Thyroid gland (tissue), 4 donors: ENCODE measurements at regions not wholly inside any gene's neighbourhood (a gene's known extent, or its start where the extent isn't known, plus 50 kb on each side); places are given as distances from the start of the nearest gene placed in this dataset.
"Not testable (repeated sequence)": the region's sequence is repeated elsewhere in the genome, so short reads cannot be mapped to it uniquely, and the experiment has no call there.

Experiments used
- DNase-seq, 2 donors: peaks; one replicate each; pipeline ENCODE4 v3.0.0-alpha.2; 2019
- H3K27ac ChIP-seq, 3 donors: fragments of 200-600 bp; sonication (generic); 1 replicate in 2 of 3; 2 replicates in 1 of 3; pipeline ENCODE4 v1.5.1; 2016 to 2019; ENCODE audit warnings: mild to moderate bottlenecking in 1 of 3, moderate library complexity in 1 of 3
- H3K27me3 ChIP-seq: fragments of 200-600 bp; sonication (generic); one replicate; pipeline ENCODE4 v1.5.1; 2019
- H3K36me3 ChIP-seq, 2 donors: fragments of 200-600 bp; sonication (generic); one replicate each; pipeline ENCODE4 v1.5.1; 2016 to 2019
- H3K4me1 ChIP-seq, 2 donors: fragments of 200-600 bp; sonication (generic); one replicate each; pipeline ENCODE4 v1.5.1; 2017 to 2019
- H3K4me3 ChIP-seq, 3 donors: fragments of 200-600 bp; sonication (generic); replicated peaks in 1 of 3; 1 replicate in 2 of 3; 2 replicates in 1 of 3; pipeline ENCODE4 v1.5.1; 2016; ENCODE audit warnings: mild to moderate bottlenecking in 1 of 3
- H3K9me3 ChIP-seq: fragments of 200-600 bp; sonication (generic); one replicate; pipeline ENCODE4 v1.5.1; 2017
- POLR2A ChIP-seq, 2 donors: fragments of 450-650 bp; IDR thresholded peaks; one replicate each; pipeline ENCODE4 v1.6.1; 2017; ENCODE audit warnings: antibody characterized with exemption in 2 of 2, mild to moderate bottlenecking in 2 of 2, moderate library complexity in 1 of 2
- WGBS, 2 donors: methylation state at CpG; one replicate each; pipeline ENCODE4 v1.1.5; 2017; 5-methylcytosine and 5-hydroxymethylcytosine counted together
- intact Hi-C: fragments of 100-400 bp; cut with DNase I; formaldehyde crosslinking; loops from one replicate; pipeline ENCODE4 v1.15.1; 2023
- TF ChIP-seq, protein P1 (sequence below), 6 experiments: fragments of 200-600 bp in 3 of 6; fragments of 450-650 bp in 3 of 6; sonication (generic) in 3 of 6; IDR thresholded peaks; one replicate each; pipeline ENCODE4 v1.5.1; 2016 to 2019; ENCODE audit warnings: antibody characterized with exemption in 6 of 6, mild to moderate bottlenecking in 2 of 6, inconsistent platforms in 1 of 6, moderate library complexity in 1 of 6

DNA sequence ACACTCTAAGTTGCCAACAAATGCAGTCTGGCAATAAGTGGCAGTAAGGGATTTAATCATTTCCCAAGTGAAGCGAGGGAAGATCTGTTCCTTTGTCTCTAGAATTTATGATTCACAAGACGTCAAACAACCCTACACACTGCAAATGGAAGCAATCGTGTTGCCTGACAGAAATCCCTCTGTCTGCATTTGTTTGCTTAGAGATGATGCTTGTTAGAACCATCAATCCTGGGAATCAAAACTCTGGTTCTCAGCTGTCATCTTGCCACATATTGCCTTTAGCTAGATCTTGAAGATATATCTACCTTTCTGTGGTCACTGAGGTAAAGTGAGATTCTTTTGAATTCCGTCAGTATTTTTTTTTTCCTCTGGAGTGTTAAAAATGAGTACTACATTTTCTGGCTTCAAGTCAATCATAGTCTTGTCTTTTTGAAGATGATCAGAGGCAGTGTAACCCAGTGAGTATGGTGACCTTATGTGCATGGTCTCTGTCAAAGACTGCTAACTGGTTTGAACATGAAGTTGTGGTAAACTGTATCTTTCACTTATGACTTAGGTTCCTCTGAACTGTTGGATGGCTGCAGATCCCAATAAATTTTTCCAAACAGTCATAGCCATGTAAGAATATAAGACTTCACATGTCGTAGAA, 106.4 kb upstream of the STARD4 start:
- WGBS, 2 donors = 91 to 92% methylated on average over 5 of the region's 5 CpGs
- Histone ChIP-seq H3K27ac (no peak overlapping the region), H3K36me3 (no peaks in the 10 kb centered on the region), H3K27me3 (no peaks in the 10 kb centered on the region), H3K9me3 (no peaks in the 10 kb centered on the region), H3K4me3 (no peak overlapping the region), H3K4me1 (no peaks in the 10 kb centered on the region)
- no peak for DNase-seq
- TF ChIP-seq, protein P1, sequence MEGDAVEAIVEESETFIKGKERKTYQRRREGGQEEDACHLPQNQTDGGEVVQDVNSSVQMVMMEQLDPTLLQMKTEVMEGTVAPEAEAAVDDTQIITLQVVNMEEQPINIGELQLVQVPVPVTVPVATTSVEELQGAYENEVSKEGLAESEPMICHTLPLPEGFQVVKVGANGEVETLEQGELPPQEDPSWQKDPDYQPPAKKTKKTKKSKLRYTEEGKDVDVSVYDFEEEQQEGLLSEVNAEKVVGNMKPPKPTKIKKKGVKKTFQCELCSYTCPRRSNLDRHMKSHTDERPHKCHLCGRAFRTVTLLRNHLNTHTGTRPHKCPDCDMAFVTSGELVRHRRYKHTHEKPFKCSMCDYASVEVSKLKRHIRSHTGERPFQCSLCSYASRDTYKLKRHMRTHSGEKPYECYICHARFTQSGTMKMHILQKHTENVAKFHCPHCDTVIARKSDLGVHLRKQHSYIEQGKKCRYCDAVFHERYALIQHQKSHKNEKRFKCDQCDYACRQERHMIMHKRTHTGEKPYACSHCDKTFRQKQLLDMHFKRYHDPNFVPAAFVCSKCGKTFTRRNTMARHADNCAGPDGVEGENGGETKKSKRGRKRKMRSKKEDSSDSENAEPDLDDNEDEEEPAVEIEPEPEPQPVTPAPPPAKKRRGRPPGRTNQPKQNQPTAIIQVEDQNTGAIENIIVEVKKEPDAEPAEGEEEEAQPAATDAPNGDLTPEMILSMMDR (IDR thresholded peaks at IDR 0.05) = no peak
- TF ChIP-seq POLR2A (IDR thresholded peaks at IDR 0.05) = no peak
- intact Hi-C loops = no loop called here

DNA sequence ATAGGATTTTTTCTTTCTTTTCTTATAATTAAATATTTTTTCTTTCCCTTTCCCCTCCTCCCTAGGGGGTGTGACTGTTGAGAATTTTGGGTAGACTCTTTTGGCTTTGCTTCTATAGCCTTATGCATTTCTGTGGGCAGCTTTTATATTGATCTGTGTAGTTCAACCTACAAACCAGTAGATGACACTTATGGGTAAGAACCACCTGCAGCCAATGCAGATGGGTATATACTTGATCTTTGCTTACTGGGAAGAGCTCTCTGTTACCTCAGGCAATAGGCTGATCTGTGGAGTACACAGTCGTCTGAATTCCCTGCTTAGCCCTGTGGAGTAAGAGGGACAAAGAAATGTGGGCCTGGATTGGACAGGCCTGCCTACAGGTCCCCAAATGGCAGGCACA, 102.7 kb upstream of the STARD4 start:
- no peak for DNase-seq
- Histone ChIP-seq H3K9me3 (no peaks in the 10 kb centered on the region), H3K36me3 (no peaks in the 10 kb centered on the region), H3K4me1 (no peaks in the 10 kb centered on the region), H3K27ac (no peak overlapping the region), H3K4me3 (no peak overlapping the region), H3K27me3 (no peaks in the 10 kb centered on the region)
- 78 to 100% methylated on average over 1 of the region's 1 CpG for WGBS, 2 donors
- TF ChIP-seq, protein P1 (IDR thresholded peaks at IDR 0.05) = no peak
- no peak for TF ChIP-seq POLR2A (IDR thresholded peaks at IDR 0.05)
- intact Hi-C loops = no loop called here

DNA sequence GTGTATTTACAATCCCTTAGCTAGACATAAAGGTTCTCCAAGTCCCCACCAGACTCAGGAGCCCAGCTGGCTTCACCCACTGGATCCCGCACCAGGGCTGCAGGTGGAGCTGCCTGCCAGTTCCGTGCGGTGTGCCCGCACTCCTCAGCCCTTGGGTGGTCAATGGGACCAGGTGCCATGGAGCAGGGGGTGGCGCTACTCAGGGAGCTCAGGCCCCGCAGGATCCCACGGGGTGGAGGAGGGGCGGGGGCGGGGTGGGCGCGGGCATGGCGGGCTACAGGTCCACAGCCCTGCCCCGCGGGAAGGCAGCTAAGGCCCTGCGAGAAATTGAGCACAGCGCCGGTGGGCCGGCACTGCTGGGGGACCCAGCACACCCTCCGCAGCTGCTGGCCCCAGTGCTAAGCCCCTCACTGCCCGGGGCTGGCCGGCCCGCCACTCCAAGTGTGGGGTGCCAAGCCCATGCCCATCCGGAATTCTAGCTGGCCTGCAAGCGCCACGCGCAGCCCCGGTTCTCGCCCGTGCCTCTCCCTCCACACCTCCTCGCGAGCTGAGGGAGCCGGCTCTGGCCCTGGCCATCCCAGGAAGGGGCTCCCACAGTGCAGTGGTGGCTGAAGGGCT, 99.8 kb upstream of the STARD4 start:
- H3K4me1 ChIP-seq, DNase-seq, H3K9me3 ChIP-seq, H3K36me3 ChIP-seq, H3K4me3 ChIP-seq, H3K27ac ChIP-seq, H3K27me3 ChIP-seq, intact Hi-C loops: not testable (repeated sequence)
- 85 to 98% methylated on average over 11 to 18 of the region's 32 CpGs for WGBS, 2 donors

DNA sequence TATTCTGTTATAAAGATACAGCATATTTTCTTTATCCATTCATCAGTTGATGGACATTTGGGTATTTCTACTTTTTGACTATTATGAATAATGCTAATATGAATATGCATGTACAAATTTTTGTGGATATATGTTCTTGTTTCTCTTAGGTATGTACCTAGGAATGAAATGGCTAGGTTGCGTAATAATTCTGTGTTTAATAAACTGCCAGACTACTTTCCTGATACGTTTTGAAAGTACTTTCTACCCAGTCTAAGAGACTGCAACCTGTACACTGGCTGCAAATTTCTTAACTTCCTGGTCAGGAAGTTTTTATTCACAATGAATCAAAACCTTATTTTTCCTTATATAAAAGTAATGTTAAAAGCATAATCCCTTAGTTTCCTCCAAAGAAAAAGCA, 93.9 kb upstream of the STARD4 start:
- intact Hi-C loops = no loop called here

DNA sequence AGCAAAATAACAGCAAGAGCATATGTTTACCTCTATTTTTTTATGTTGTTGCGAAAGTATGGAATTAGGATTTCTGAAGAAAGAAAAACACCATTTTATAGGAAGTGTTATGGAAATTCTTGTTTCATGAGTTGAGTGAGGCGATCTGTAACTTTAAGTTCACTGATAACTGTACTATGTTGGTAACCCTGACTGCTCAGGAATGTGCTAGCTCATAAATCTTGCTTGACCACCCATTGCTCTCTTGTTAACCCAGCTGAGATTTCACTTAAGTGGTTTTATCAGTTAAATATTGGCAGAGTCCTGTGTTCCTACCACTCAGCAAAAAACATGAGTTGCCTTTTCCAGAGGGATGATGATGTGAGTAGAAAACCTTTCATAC, 91.1 kb upstream of the STARD4 start:
- no peak for TF ChIP-seq POLR2A (IDR thresholded peaks at IDR 0.05)
- TF ChIP-seq, protein P1 (IDR thresholded peaks at IDR 0.05) = no peak
- Histone ChIP-seq H3K4me1 (no peaks in the 10 kb centered on the region), H3K36me3 (no peaks in the 10 kb centered on the region), H3K9me3 (no peaks in the 10 kb centered on the region), H3K27ac (no peak overlapping the region), H3K4me3 (no peak overlapping the region), H3K27me3 (no peaks in the 10 kb centered on the region)
- 93 to 94% methylated on average over 2 of the region's 2 CpGs for WGBS, 2 donors
- DNase-seq = no peak
- intact Hi-C loops = no loop called here

More for the DNA sequence above, 93.9 kb upstream of the STARD4 start:
- no peak for DNase-seq
- no peak for TF ChIP-seq POLR2A (IDR thresholded peaks at IDR 0.05)
- TF ChIP-seq, protein P1 (IDR thresholded peaks at IDR 0.05) = no peak
- H3K9me3 ChIP-seq = no peaks in the 10 kb centered on the region
- H3K36me3 ChIP-seq = no peaks in the 10 kb centered on the region
- no peaks in the 10 kb centered on the region for H3K27me3 ChIP-seq
- H3K4me3 ChIP-seq = no peak overlapping the region
- no peak overlapping the region for H3K27ac ChIP-seq
- WGBS, 2 donors = 76 to 82% methylated on average over 2 of the region's 2 CpGs
- no peaks in the 10 kb centered on the region for H3K4me1 ChIP-seq
